ENCODE measurements at regions not wholly inside any gene's neighbourhood (a gene's known extent, or its start where the extent isn't known, plus 50 kb on each side); places are given as distances from the start of the nearest gene placed in this dataset.

- no peak for TF ChIP-seq CTCF (IDR thresholded peaks at IDR 0.05)
- TF ChIP-seq POLR2A (IDR thresholded peaks at IDR 0.05), result no peak
- TF ChIP-seq POLR2AphosphoS5 (IDR thresholded peaks at IDR 0.05; ENCODE audit: insufficient read depth in 1 of 2, low read depth in 1 of 2), result no peak
Observed at GRCh38 chr9:84413301-84413700, 72.7 kb upstream of the SLC28A3 start.

Measured in vagina (tissue), 2 donors.